GM12878 (cell line): ENCODE measurements at regions not wholly inside any gene's neighbourhood (a gene's known extent, or its start where the extent isn't known, plus 50 kb on each side); places are given as distances from the start of the nearest gene placed in this dataset.

Source experiments
- ATAC-seq: fragments of 200-7000 bp; cut with Tn5 transposase; 3 replicates; pipeline ENCODE4 v1.9.1; 2020; ENCODE audit warnings: mild to moderate bottlenecking, moderate library complexity
- BruUV-seq: library from RNA; stranded (reverse); fragments of 400-500 nt; replicated peaks from 2 replicates; lab custom pipeline; 2021; lab: Mats Ljungman, UMichigan
- CTCF ChIA-PET: fragments of 300-600 bp; sonication (Branson Sonifier 250); formaldehyde crosslinking; extraction: SDS; loops from one replicate; lab custom pipeline; 2021; ENCODE audit warnings: inconsistent platforms; lab: Yijun Ruan, JAX
- POLR2A ChIA-PET: fragments of 350-600 bp; formaldehyde crosslinking; extraction: SDS; loops from one replicate; lab custom pipeline; 2021; ENCODE audit warnings: inconsistent platforms; lab: Charles Lee
- RAD21 ChIA-PET: fragments of 300-600 bp; sonication (Branson Sonifier 250); formaldehyde crosslinking; loops from one replicate; lab custom pipeline; 2023; ENCODE audit warnings: antibody characterized with exemption; ENCODE audit not compliant: unreplicated experiment; lab: Charles Lee
- SMC1A ChIA-PET: fragments of 300-600 bp; sonication (Branson Sonifier 250); formaldehyde crosslinking; loops from one replicate; lab custom pipeline; 2023; ENCODE audit not compliant: unreplicated experiment, uncharacterized antibody; lab: Charles Lee
- DNase-seq: peaks from one replicate; pipeline ENCODE4 v3.0.0-alpha.2; 2011; ENCODE audit warnings: low read depth, low spot score
- FAIRE-seq: peaks from 3 replicates; lab custom pipeline; 2011; peaks lifted over from hg19 to GRCh38; lab: Jason Lieb, UNC
- H2AFZ ChIP-seq: 2 replicates; pipeline ENCODE4 v1.6.0; 2011; ENCODE audit warnings: low read depth, low read length, control low read depth; ENCODE audit not compliant: control insufficient read depth
- H3K27ac ChIP-seq: 2 replicates; pipeline ENCODE4 v1.5.1; 2011; ENCODE audit warnings: control low read depth; ENCODE audit not compliant: control insufficient read depth, insufficient read depth
- H3K27me3 ChIP-seq, 2 experiments: replicated peaks in 1 of 2; 2 replicates each; pipeline versions ENCODE4 v1.6.0 to v1.6.1; 2011; ENCODE audit warnings: low read length in 1 of 2; ENCODE audit not compliant: control insufficient read depth in 2 of 2, insufficient read depth in 2 of 2
- H3K36me3 ChIP-seq, 2 experiments: 2 replicates each; pipeline ENCODE4 v1.5.1; 2011; ENCODE audit warnings: low read length in 1 of 2; ENCODE audit not compliant: control insufficient read depth in 2 of 2, insufficient read depth in 2 of 2
- H3K4me1 ChIP-seq: 2 replicates; pipeline ENCODE4 v1.6.1; 2011; ENCODE audit warnings: mild to moderate bottlenecking, low read length, moderate library complexity, mixed read lengths; ENCODE audit not compliant: control insufficient read depth, insufficient read depth
- H3K4me2 ChIP-seq: 2 replicates; pipeline ENCODE4 v1.6.0; 2011; ENCODE audit warnings: control low read depth; ENCODE audit not compliant: control insufficient read depth, insufficient read depth
- H3K4me3 ChIP-seq: fragments of 200-600 bp; sonication (generic); 2 replicates; pipeline ENCODE4 v1.5.1; 2016
- H3K79me2 ChIP-seq: 2 replicates; pipeline ENCODE4 v1.6.0; 2011; ENCODE audit warnings: low read length; ENCODE audit not compliant: control insufficient read depth, insufficient read depth
- H3K9ac ChIP-seq: 2 replicates; pipeline ENCODE4 v1.8.0; 2011; ENCODE audit warnings: low read length, control low read depth, mixed read lengths; ENCODE audit not compliant: control insufficient read depth, insufficient read depth
- H3K9me3 ChIP-seq: replicated peaks from 3 replicates; pipeline ENCODE4 v1.5.1; 2011; ENCODE audit warnings: mild to moderate bottlenecking, low read length; ENCODE audit not compliant: control insufficient read depth, insufficient read depth
- H4K20me1 ChIP-seq: 2 replicates; pipeline ENCODE4 v1.6.0; 2011; ENCODE audit not compliant: control insufficient read depth, insufficient read depth
- BMI1 ChIP-seq: fragments of 450-650 bp; IDR thresholded peaks from 2 replicates; pipeline ENCODE4 v1.6.1; 2016; ENCODE audit warnings: mild to moderate bottlenecking, moderate library complexity, borderline replicate concordance
- CHD1 ChIP-seq: IDR thresholded peaks from 2 replicates; pipeline ENCODE4 v1.6.1; 2012; ENCODE audit warnings: low read depth, low read length, improper control_type of control experiment
- CUX1 ChIP-seq: IDR thresholded peaks from 2 replicates; pipeline ENCODE4 v1.6.1; 2012; ENCODE audit warnings: improper control_type of control experiment, low read depth, low read length; ENCODE audit not compliant: insufficient replicate concordance
- IRF5 ChIP-seq: fragments of 450-650 bp; IDR thresholded peaks from 2 replicates; pipeline ENCODE4 v1.6.1; 2017; ENCODE audit warnings: borderline replicate concordance
- MLLT1 ChIP-seq: fragments of 450-650 bp; IDR thresholded peaks from 2 replicates; pipeline ENCODE4 v1.6.1; 2016; ENCODE audit warnings: mild to moderate bottlenecking
- RELB ChIP-seq: fragments of 450-650 bp; IDR thresholded peaks from 2 replicates; pipeline ENCODE4 v1.6.1; 2017; ENCODE audit warnings: low read depth, mild to moderate bottlenecking, moderate library complexity
- STAT1 ChIP-seq: fragments of 450-650 bp; conservative IDR thresholded peaks from 2 replicates; pipeline ENCODE4 v1.6.1; 2014; ENCODE audit warnings: antibody characterized with exemption, mild to moderate bottlenecking
- TCF3 ChIP-seq: IDR thresholded peaks from 2 replicates; pipeline ENCODE4 v1.6.1; 2012; ENCODE audit warnings: low read depth, mild to moderate bottlenecking, low read length, borderline replicate concordance; ENCODE audit not compliant: insufficient read depth
- YY1 ChIP-seq: IDR thresholded peaks from 2 replicates; pipeline ENCODE4 v1.6.1; 2011; ENCODE audit warnings: low read depth, mild to moderate bottlenecking, low read length
- in situ Hi-C: fragments of 300-500 bp; cut with MboI; formaldehyde crosslinking; loops from 9 replicates; pipeline ENCODE4 v1.14.3; 2018; ENCODE audit warnings: mixed read lengths
- intact Hi-C: fragments of 100-400 bp; cut with micrococcal nuclease; formaldehyde crosslinking; loops from one replicate; pipeline ENCODE4 v1.14.2; 2022; ENCODE audit not compliant: unreplicated experiment

GRCh38 chr9:82539856-82540579 lies 522.9 kb downstream of the RASEF start (continued):
- TF ChIP-seq CUX1 (no peak), IRF5 (no peak), RELB (no peak)

- FAIRE-seq, result no peak
Measured at GRCh38 chr9:82543726-82544125, 519.2 kb downstream of the RASEF start.

More at GRCh38 chr9:82543726-82544125, 519.2 kb downstream of the RASEF start:
- H3K36me3 ChIP-seq, result no peaks in the 10 kb centered on the region
- no peak overlapping the region for H2AFZ ChIP-seq
- H3K27me3 ChIP-seq, result no peaks in the 10 kb centered on the region
- H3K4me2 ChIP-seq, result no peak overlapping the region
- no peaks in the 10 kb centered on the region for H3K79me2 ChIP-seq
- in situ Hi-C loops, result no loop called here
- no peaks in the 10 kb centered on the region for H4K20me1 ChIP-seq
- SMC1A ChIA-PET, result no interaction called here
- H3K27ac ChIP-seq, result no peak overlapping the region
- no TSS peak for BruUV-seq
- no peak for DNase-seq
- intact Hi-C loops, result no loop called here
- TF ChIP-seq TCF3, result no peak
- TF ChIP-seq MLLT1, result no peak
- no peak for TF ChIP-seq BMI1
- no peak for TF ChIP-seq STAT1
- TF ChIP-seq CHD1, result no peak
- TF ChIP-seq YY1, result no peak
- TF ChIP-seq, all 136 proteins: peak for 0
- ChIA-PET POLR2A (no interaction called here), RAD21 (no interaction called here), CTCF (no interaction called here)
- ATAC-seq, result no peak
- no peaks in the 10 kb centered on the region for H3K4me1 ChIP-seq
- H3K9ac ChIP-seq, result no peak overlapping the region
- no peak overlapping the region for H3K4me3 ChIP-seq
- no peaks in the 10 kb centered on the region for H3K9me3 ChIP-seq
